Endothelial cell of umbilical vein (primary cell): ENCODE measurements at regions not wholly inside any gene's neighbourhood (a gene's known extent, or its start where the extent isn't known, plus 50 kb on each side); places are given as distances from the start of the nearest gene placed in this dataset.
A peak's percentile ranks its signal among the peaks of the same experiment; 100 is the strongest.

Experiments used
- BruUV-seq: library from RNA; stranded (reverse); fragments of 400-500 nt; replicated peaks from 2 replicates; lab custom pipeline; 2021; lab: Mats Ljungman, UMichigan
- CTCF ChIA-PET: fragments of 300-600, 350-600 bp; sonication (Branson Sonifier 250); formaldehyde crosslinking; loops from one replicate; lab custom pipeline; 2021; ENCODE audit warnings: antibody characterized with exemption, inconsistent platforms; lab: Charles Lee
- POLR2A ChIA-PET: fragments of 300-600, 350-600 bp; sonication (Branson Sonifier 250); formaldehyde crosslinking; loops from one replicate; lab custom pipeline; 2021; ENCODE audit warnings: antibody characterized with exemption, inconsistent platforms; lab: Charles Lee
- DNase-seq: peaks from one replicate; pipeline ENCODE4 v3.0.0-alpha.2; 2011; ENCODE audit warnings: low read depth, low spot score
- FAIRE-seq: peaks from 2 replicates; lab custom pipeline; 2011; peaks lifted over from hg19 to GRCh38; lab: Jason Lieb, UNC
- H2AFZ ChIP-seq: 2 replicates; pipeline ENCODE4 v1.6.0; 2012; ENCODE audit warnings: low read depth, low read length, control low read depth, inconsistent platforms
- H3K27ac ChIP-seq: 2 replicates; pipeline ENCODE4 v1.5.1; 2011; ENCODE audit warnings: low read depth, mild to moderate bottlenecking, control low read depth, low read length, moderate library complexity; ENCODE audit not compliant: insufficient read depth
- H3K27me3 ChIP-seq, 2 experiments: 2 replicates each; pipeline versions ENCODE4 v1.6.0 to v1.6.1; 2011; ENCODE audit warnings: low read length in 2 of 2, mixed read lengths in 1 of 2; ENCODE audit not compliant: control insufficient read depth in 2 of 2, insufficient read depth in 2 of 2
- H3K36me3 ChIP-seq, 2 experiments: 2 replicates in 1 of 2; 3 replicates in 1 of 2; pipeline ENCODE4 v1.5.1; 2011; ENCODE audit warnings: low read length in 2 of 2, mild to moderate bottlenecking in 1 of 2, moderate library complexity in 1 of 2; ENCODE audit not compliant: control insufficient read depth in 2 of 2, insufficient read depth in 2 of 2; ENCODE audit errors: extremely low read depth in 1 of 2
- H3K4me1 ChIP-seq: 3 replicates; pipeline ENCODE4 v1.5.1; 2011; ENCODE audit warnings: mild to moderate bottlenecking, low read length; ENCODE audit not compliant: control insufficient read depth, insufficient read depth; ENCODE audit errors: extremely low read depth
- H3K4me2 ChIP-seq: 2 replicates; pipeline ENCODE4 v1.6.1; 2011; ENCODE audit warnings: low read length, control low read depth, mixed read lengths; ENCODE audit not compliant: insufficient read depth
- H3K4me3 ChIP-seq, 3 experiments: fragments of 200-600 bp in 1 of 3; sonication (generic), shearing (Covaris generic) in 1 of 3; replicated peaks in 1 of 3; 2 replicates each; pipeline ENCODE4 v1.5.1; 2011 to 2016; ENCODE audit warnings: control low read depth in 3 of 3, low read length in 3 of 3, mild to moderate bottlenecking in 2 of 3, inconsistent platforms in 1 of 3, low read depth in 1 of 3, moderate library complexity in 1 of 3; ENCODE audit not compliant: insufficient read depth in 1 of 3
- H3K79me2 ChIP-seq: 2 replicates; pipeline ENCODE4 v1.6.0; 2012; ENCODE audit warnings: low read length, inconsistent platforms; ENCODE audit not compliant: control insufficient read depth, insufficient read depth
- H3K9ac ChIP-seq: replicated peaks from 2 replicates; pipeline ENCODE3; 2011; ENCODE audit warnings: low read length, control low read depth; ENCODE audit not compliant: insufficient read depth; ENCODE audit errors: extremely low read depth
- H3K9me1 ChIP-seq: replicated peaks from 3 replicates; pipeline ENCODE4 v1.6.0; 2011; ENCODE audit warnings: mild to moderate bottlenecking, low read length; ENCODE audit not compliant: control insufficient read depth, insufficient read depth; ENCODE audit errors: extremely low read depth
- H3K9me3 ChIP-seq: replicated peaks from 2 replicates; pipeline ENCODE4 v1.5.1; 2012; ENCODE audit warnings: low read length, inconsistent platforms; ENCODE audit not compliant: control insufficient read depth, insufficient read depth
- H4K20me1 ChIP-seq: replicated peaks from 2 replicates; pipeline ENCODE3; 2011; ENCODE audit warnings: mild to moderate bottlenecking, low read length; ENCODE audit not compliant: control insufficient read depth, insufficient read depth; ENCODE audit errors: extremely low read depth
- EZH2 ChIP-seq: IDR thresholded peaks from 2 replicates; pipeline ENCODE4 v1.6.1; 2012; ENCODE audit warnings: borderline replicate concordance, low read depth, mild to moderate bottlenecking, moderate library complexity, low read length, inconsistent platforms; ENCODE audit not compliant: severe bottlenecking
- FOS ChIP-seq: IDR thresholded peaks from 2 replicates; pipeline ENCODE4 v1.6.1; 2011; ENCODE audit warnings: mild to moderate bottlenecking, low read length, moderate library complexity, borderline replicate concordance; ENCODE audit not compliant: insufficient read depth
- GATA2 ChIP-seq: IDR thresholded peaks from 2 replicates; pipeline ENCODE4 v1.7.0; 2011; ENCODE audit warnings: low read depth, mild to moderate bottlenecking, moderate library complexity, mixed read lengths, low read length; ENCODE audit not compliant: insufficient read length, insufficient read depth
- JUN ChIP-seq: IDR thresholded peaks from 2 replicates; pipeline ENCODE4 v1.6.1; 2011; ENCODE audit warnings: borderline replicate concordance, low read depth; ENCODE audit not compliant: insufficient read length, insufficient read depth
- MYC ChIP-seq: IDR thresholded peaks from one replicate; pipeline ENCODE4 v1.6.1; 2011; ENCODE audit warnings: mild to moderate bottlenecking, low read depth, low read length
- POLR2A ChIP-seq: IDR thresholded peaks from 2 replicates; pipeline ENCODE4 v1.6.1; 2012; ENCODE audit warnings: low read depth, mild to moderate bottlenecking, control low read depth, low read length
- POLR2AphosphoS5 ChIP-seq: IDR thresholded peaks from 2 replicates; pipeline ENCODE4 v1.6.1; 2012; ENCODE audit warnings: low read depth, mild to moderate bottlenecking, control low read depth, low read length, moderate library complexity; ENCODE audit not compliant: insufficient read depth
- dilution Hi-C: fragments of 300-500 bp; cut with MboI; formaldehyde crosslinking; loops from one replicate; pipeline ENCODE4 v1.15.0; 2019; ENCODE audit warnings: low sequenced_read_pairs; ENCODE audit not compliant: extremely low pct_ligation_motif_present
- intact Hi-C: fragments of 100-400 bp; cut with micrococcal nuclease; formaldehyde crosslinking; loops from one replicate; pipeline ENCODE4 v1.10.0; 2022
- TF ChIP-seq, protein P1 (sequence below), 2 donors: IDR thresholded peaks; 1 replicate in 1 of 2; 2 replicates in 1 of 2; pipeline ENCODE4 v1.5.1; 2011; ENCODE audit warnings: low read length in 2 of 2, mild to moderate bottlenecking in 2 of 2, moderate library complexity in 2 of 2, control low read depth in 1 of 2, inconsistent platforms in 1 of 2, low read depth in 1 of 2; ENCODE audit not compliant: insufficient read depth in 1 of 2; ENCODE audit errors: extremely low read depth in 1 of 2
- TF ChIP-seq, protein P2 (sequence below): IDR thresholded peaks from 2 replicates; pipeline ENCODE4 v1.6.1; 2011; ENCODE audit not compliant: insufficient read depth, insufficient read length

DNA sequence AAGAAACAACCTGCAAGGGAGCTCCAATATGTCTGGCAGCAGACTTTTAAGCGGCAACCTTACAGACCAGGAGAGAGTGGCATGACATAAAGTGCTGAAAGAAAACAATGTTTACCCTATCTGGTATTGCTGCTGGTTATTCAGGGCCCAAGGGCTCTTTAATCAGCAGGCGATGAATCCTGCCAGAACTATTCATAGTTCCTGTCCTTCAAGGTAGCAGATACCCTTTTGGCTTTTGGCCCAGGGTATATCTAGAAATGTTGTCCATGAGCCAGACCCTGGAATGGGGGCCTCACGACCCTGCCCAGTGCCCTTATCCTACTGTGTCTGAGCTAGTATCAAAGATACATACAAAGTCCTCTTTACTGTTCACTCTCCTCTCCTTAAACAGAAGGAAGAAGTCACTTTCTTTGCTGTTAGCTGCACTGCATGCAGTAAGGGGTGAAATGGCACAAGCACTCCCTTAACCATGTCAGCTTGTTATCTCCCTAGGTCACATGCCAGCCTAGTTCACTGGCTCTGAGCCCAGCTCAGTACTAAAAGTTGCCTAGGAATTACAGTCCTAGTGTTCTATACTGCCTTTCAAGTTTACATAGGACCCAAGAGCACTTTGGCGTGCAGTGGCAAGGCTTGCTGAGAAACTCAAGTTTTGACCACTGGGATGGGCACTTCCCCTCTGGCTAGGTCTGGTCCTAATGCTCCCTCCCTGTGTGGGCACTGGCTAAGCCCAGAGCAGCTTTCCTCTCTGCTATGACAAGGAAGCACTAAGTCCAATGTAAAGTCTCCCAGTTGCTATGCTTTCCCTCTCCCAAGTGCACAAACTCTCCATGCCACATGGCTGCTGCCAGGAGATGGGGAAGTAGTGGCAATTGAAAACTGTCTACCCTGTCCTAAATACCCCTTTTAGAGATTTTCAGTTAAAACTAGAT, 122.0 kb downstream of the HTR1B start:
- H3K4me1 ChIP-seq = peaks cover 8% of the 10 kb centered on the region
- H3K4me2 ChIP-seq = no peak overlapping the region
- no TSS peak for BruUV-seq
- ChIA-PET CTCF (interaction anchor here (0.5 to 1.2 kb wide), 4 partner anchors 11 to 1406 kb away, joined by 3 read pairs; no protein-coding TSS in a partner anchor), POLR2A (interaction anchor here (0.7 kb wide), 1 partner anchor 48 kb away, joined by 3 read pairs; no protein-coding TSS in a partner anchor)
- H3K27ac ChIP-seq = no peak overlapping the region
- intact Hi-C loops = no loop called here
- no peaks in the 10 kb centered on the region for H3K79me2 ChIP-seq
- H3K9me1 ChIP-seq = no peaks in the 10 kb centered on the region
- no peak overlapping the region for H3K9ac ChIP-seq
- DNase-seq (peak; percentile 81), FAIRE-seq (peak; percentile 46)
- H3K9me3 ChIP-seq = no peaks in the 10 kb centered on the region
- no peaks in the 10 kb centered on the region for H3K27me3 ChIP-seq
- H4K20me1 ChIP-seq = no peaks in the 10 kb centered on the region
- no peak overlapping the region for H3K4me3 ChIP-seq
- dilution Hi-C loops = no loop called here
- H3K36me3 ChIP-seq = peaks cover 0 to 2% of the 10 kb centered on the region in 2 experiments
- H2AFZ ChIP-seq = peak overlapping the region; percentile 34
- peak; percentile 36 for TF ChIP-seq GATA2
- TF ChIP-seq, protein P1, sequence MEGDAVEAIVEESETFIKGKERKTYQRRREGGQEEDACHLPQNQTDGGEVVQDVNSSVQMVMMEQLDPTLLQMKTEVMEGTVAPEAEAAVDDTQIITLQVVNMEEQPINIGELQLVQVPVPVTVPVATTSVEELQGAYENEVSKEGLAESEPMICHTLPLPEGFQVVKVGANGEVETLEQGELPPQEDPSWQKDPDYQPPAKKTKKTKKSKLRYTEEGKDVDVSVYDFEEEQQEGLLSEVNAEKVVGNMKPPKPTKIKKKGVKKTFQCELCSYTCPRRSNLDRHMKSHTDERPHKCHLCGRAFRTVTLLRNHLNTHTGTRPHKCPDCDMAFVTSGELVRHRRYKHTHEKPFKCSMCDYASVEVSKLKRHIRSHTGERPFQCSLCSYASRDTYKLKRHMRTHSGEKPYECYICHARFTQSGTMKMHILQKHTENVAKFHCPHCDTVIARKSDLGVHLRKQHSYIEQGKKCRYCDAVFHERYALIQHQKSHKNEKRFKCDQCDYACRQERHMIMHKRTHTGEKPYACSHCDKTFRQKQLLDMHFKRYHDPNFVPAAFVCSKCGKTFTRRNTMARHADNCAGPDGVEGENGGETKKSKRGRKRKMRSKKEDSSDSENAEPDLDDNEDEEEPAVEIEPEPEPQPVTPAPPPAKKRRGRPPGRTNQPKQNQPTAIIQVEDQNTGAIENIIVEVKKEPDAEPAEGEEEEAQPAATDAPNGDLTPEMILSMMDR (IDR thresholded peaks at IDR 0.05; ENCODE audit: extremely low read depth in 1 of 2, insufficient read depth in 1 of 2, low read depth in 1 of 2, low read length in 2 of 2) = no peak

DNA sequence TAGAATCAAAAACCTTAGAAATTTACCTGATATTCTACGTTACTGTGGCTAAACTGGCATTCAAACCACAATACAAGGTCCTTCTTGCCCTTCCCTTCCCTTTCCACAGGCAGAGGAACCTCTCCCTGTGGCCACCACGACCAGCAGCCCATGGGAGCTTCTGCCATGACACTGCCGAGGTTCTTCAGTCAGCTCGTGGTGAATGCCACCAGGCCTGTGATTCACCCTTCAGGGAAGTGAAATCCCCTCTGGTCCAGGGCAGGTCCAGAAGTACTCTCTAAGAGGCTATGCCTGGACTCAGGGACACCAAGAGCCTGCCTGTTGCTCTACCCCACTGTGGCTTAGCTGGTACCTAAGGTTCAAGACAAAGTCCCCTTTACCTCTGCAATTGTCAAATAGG, 123.0 kb downstream of the HTR1B start:
- no peak overlapping the region for H3K27ac ChIP-seq
- H3K9me1 ChIP-seq = no peaks in the 10 kb centered on the region
- no TSS peak for BruUV-seq
- H2AFZ ChIP-seq = no peak overlapping the region
- DNase-seq (no peak), FAIRE-seq (no peak)
- H3K79me2 ChIP-seq = no peaks in the 10 kb centered on the region
- no peaks in the 10 kb centered on the region for H4K20me1 ChIP-seq
- POLR2A ChIA-PET = no interaction called here
- H3K36me3 ChIP-seq = peaks cover 0 to 2% of the 10 kb centered on the region in 2 experiments
- H3K4me3 ChIP-seq = no peak overlapping the region
- no peak overlapping the region for H3K4me2 ChIP-seq
- CTCF ChIA-PET = no interaction called here
- H3K9ac ChIP-seq = no peak overlapping the region
- no peaks in the 10 kb centered on the region for H3K9me3 ChIP-seq
- no peak for TF ChIP-seq EZH2
- TF ChIP-seq, protein P1 (IDR thresholded peaks at IDR 0.05; ENCODE audit: extremely low read depth in 1 of 2, insufficient read depth in 1 of 2, low read depth in 1 of 2, low read length in 2 of 2) = no peak
- no peak for TF ChIP-seq MYC
- TF ChIP-seq FOS = no peak
- no peak for TF ChIP-seq JUN
- TF ChIP-seq, protein P2, sequence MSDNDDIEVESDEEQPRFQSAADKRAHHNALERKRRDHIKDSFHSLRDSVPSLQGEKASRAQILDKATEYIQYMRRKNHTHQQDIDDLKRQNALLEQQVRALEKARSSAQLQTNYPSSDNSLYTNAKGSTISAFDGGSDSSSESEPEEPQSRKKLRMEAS = no peak
- TF ChIP-seq GATA2 = no peak
- TF ChIP-seq POLR2AphosphoS5 = no peak
- no peak for TF ChIP-seq POLR2A
- intact Hi-C loops = no loop called here
- H3K4me1 ChIP-seq = peaks cover 8% of the 10 kb centered on the region
- dilution Hi-C loops = no loop called here
- no peaks in the 10 kb centered on the region for H3K27me3 ChIP-seq
